ENCODE measurements at regions not wholly inside any gene's neighbourhood (a gene's known extent, or its start where the extent isn't known, plus 50 kb on each side); places are given as distances from the start of the nearest gene placed in this dataset.

DNA sequence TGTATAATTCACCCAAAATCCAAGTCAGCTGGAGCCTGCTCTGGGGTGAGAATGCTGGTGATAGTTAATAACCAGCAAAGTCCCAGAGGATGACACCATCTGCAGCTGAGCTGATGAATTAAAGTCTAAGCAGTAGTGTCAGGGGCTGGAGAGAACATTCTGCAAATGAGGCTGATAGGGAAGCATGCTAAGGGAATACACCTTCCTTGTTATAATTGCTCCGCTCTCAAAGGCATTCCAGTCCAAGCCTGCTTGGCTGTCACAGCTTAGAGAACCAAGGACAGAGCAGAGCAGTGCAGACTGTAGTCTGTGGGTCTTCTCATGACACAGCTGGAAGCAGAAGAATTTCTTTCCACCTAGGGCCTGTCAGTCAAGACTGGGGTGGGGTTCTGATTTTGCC is 283.1 kb downstream of the SIPA1L2 start:
- TF ChIP-seq CTCF (optimal IDR thresholded peaks at IDR 0.05 in 1 of 3, IDR thresholded peaks at IDR 0.05 in 1 of 3, conservative IDR thresholded peaks at IDR 0.05 in 1 of 3; ENCODE audit: extremely low read depth in 1 of 3, insufficient read depth in 2 of 3, low read length in 3 of 3) (no peak), EZH2 (IDR thresholded peaks at IDR 0.05; ENCODE audit: low read length) (no peak)

All from keratinocyte (primary cell).